NCI-H1092 treated with DMSO at 0.1 percent for 48 hours (cell line): ENCODE measurements at regions not wholly inside any gene's neighbourhood (a gene's known extent, or its start where the extent isn't known, plus 50 kb on each side); places are given as distances from the start of the nearest gene placed in this dataset.

ENCODE experiments used
- DNase-seq: peaks from one replicate; lab custom pipeline; 2025; lab: John Stamatoyannopoulos, UW

DNA sequence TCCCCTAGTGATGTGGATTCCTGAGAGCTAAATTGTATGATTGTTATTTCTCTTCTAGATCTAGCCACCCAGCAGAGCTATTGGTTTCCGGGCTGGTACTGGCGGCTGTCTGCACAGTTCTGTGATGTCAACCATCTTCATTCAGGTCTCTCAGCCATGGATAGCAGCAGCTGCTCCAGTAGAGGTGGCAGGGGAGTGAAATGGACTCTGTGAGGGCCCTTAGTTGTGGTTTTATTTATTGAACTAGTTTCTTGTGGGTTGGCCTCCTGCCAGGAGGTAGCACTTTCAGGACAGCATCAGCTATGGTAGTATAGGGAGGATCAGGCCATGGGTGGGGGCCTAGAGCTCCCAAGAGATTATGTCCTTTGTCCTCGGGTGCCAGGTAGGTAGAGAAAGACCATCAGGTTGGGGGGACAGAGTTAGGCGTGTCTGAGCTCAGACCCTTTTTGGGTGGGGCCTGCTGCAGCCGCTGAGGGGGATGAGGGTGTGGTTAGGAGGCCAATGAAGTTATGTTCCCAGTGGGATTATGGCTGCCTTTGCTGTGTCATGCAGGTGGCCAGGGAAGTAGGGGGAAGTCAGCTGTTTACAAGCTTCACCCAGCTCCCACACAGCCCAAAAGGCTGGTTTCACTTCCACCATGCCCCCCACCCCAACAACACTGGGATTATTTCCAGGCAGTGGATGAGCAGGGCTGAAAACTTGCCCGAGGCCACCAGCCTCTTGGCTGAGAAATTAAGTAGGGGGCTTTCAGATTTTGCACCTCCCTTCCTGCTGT lies 55.1 kb upstream of the RGS4 start:
- no peak for DNase-seq

DNA sequence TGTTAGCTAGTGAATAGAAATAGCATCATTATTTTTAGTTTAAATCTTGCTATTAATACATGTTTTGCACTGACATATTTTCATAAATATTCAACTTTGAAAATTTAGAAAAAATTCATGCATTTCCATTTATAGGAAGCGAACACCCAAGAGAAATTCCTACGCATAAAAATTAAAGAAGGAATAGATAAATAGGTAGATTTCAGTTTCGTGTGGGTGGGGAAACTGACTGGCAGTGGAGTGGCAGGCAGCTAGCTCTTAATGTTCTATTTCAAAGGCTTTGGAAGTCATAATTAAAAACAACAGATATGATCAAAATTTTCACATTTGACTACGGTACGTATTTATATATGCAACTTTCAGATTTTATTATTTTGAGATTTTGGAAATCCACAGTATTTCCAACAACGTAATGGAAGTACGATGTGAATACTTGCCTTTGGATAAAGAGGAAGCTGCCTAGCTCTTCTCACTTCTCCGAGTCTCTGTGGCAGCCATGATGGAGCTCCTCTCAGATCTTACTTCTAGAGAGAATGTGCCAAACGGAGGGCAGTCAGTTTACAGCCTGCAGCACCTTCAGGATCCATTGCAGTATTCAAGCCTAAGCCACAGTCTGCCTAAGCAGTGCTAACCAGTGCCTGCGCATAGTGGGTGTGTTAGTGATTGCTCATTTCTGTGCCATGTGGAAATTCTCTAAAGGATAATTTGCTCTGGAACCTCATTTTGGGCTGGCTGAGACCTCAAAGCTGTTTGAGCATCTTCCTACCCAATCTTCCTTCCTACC lies 62.9 kb upstream of the RGS4 start:
- DNase-seq = no peak

DNA sequence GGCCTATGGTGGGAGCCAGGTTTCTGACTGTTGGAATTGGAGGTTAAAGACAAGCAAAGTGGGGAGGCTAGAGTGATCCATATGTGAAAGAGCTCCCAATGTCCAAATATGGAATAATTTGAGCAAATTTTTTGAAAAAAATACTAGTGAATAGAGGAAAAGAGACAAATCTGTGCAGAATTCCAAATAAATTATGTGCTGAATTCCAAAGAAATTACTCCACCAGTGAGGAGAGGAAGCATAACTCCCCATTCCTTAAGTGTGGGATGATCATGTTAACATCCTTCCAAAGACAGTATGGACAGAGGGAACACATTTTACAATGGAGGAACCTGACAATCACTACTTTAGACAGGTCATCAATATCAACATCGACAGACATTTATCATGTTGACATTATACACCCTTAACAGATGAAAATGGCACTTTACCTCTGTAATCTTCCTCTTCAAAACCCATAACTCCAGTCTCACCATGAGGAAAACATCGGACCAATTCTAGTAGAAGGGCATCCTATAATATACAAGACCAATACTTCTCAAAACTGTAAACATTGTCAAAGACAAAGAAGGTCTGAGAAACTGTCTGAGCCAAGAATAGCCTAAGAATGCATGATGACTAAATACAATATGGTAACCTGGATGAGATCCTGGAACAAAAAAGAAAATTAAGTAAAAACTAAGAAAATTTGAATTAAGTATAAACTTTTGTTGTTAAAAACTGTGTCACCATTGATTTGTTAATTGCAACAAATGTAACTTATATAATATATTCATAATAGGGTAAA lies 71.5 kb upstream of the RGS4 start:
- DNase-seq = no peak

DNA sequence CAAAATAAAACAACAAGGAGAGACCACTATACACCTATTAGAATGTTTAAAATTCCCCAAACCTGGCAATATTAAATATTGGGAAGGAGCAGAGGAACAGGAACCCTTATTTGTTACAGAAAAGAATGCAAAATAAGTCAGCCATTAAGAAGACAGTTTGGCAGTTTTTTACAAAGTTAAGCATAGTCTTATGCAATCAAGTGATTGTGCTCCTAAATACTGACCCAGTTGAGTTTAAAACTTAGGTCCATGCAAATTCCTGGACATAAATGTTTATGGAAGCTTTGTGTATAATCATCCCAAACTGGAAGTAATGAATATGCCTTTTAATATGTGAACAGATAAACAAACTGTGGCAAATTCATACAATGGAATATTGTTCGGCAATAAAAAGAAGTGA lies 72.9 kb upstream of the RGS4 start:
- no peak for DNase-seq

DNA sequence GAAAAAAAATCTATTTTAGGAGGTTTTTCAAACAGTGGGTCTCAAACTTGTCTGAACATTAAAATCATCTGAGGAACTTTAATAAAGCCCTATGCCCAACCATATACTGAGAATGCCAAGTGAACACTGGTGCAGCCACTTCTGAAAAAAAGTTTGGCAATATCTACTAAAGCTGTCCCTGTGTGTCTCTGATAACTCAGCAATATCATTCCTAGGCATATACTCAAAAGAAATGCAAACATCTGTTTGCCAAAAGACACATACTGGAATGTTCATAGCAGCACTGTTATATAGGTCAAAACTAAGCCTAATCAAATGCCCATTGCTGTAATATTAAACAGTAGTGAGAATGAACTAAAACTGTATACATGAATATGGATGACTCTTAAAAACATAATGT lies 74.2 kb upstream of the RGS4 start:
- DNase-seq = no peak

DNA sequence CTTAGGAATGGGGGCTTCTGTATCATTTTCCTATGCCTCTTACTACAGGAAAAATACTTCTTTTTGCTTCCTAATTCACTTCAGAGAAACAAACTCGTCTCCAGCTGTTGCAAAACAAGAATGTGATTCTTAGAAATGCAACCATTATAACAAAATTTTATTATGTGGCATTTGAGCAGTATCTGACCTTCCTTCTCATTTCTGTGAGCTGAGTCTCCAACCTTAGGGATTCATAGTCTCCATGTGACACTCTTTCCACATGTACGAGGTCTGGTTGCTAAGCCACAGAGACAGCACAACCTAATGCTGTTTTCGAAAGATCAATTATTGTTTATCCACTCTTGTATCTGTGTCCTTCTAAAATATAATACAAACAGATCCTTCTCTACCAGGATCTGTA lies 75.3 kb upstream of the RGS4 start:
- DNase-seq = no peak

DNA sequence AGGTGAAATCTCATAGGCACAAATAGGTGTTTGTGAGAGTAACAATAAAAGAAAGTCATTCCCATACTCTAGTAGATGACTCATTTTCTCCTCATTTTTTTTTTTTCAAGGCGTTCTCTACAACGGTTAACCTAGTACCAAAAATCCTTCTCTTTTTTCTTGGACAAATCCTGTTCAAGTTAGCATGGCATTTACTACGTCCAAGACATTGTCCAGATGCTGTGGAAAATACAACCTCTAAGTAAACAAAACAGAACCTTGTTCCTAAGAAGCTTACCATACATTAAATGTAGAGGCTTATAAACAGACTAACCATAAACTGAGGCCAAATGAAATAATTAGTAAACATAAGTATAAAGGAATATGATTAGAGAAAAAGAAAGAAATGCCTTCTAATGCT lies 76.2 kb upstream of the RGS4 start:
- no peak for DNase-seq

DNA sequence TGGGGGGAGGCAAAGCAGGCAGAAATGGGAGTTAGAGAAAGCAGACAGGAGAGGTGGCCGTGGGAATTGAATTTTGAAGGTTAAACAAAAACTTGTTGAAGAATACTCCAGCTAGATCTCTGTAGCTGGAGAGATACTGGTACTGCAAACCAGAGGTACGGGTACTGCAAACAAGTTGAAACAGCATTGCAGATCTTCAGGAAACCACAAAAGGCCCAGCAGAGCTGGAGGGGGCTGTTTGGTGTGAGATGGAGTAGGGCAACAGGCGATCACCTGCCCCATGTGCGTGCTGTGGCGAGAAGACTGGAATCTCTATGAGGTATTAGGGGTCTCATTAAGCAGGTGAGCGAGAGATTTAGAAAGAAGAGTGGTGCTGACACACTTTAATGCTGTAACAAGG lies 77.7 kb upstream of the RGS4 start:
- DNase-seq = no peak

DNA sequence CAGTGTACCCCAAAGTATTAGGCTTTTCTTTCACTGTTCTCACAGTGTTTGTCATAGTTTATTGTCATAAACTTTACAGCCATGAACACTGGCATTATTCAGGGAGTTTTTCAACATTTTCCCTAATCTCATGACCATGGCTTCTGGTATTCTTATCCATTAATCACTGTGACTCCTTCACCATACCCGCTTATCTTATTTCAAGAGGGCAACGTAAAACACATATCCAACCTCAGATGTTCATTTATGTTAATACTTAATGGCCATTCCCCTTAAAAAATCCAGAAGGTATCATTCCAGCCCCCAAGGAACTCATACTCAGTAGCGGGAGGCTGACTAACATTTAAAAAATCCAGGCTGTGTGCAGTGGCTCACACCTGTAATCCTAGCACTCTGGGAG lies 78.5 kb upstream of the RGS4 start:
- no peak for DNase-seq

DNA sequence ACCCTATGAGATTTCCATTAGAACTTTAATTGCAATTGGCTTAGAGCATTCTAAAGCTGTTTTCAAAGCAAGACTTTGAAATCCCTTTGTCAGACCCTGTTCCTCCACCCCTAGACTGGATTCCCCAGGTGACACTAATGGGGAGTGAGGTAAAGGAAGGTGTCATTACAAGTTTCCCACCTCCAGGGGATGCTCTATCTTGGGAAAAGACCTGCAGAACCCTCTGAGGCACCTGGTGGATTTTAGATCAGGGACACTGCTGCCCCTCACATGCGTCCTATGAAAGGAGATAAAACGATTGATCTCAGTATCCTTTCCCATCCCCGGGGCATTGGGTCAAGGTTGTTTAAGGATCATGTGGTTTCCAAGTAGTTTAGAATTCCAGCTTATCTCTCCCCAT lies 80.3 kb upstream of the RGS4 start:
- DNase-seq = peak; percentile 7

DNA sequence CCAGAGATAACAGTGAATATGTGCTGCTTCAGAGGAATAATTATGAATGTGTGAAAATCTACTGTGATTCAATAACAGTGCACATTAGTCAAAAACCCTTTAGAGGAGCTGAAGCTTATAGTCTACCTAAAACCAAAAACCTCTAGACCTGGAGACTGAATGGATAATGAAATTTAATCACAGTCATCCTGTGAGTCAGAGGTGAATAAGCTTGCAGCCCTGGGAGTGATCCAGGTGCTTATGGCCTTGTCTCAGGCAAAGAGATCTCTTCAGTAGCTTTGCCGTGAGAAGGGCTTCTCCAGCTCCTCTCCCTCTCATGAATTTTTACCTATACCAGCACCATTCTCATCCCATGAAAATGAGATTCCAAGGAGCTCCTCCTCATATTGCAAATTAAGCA lies 81.3 kb upstream of the RGS4 start:
- peak; percentile 53 for DNase-seq

DNA sequence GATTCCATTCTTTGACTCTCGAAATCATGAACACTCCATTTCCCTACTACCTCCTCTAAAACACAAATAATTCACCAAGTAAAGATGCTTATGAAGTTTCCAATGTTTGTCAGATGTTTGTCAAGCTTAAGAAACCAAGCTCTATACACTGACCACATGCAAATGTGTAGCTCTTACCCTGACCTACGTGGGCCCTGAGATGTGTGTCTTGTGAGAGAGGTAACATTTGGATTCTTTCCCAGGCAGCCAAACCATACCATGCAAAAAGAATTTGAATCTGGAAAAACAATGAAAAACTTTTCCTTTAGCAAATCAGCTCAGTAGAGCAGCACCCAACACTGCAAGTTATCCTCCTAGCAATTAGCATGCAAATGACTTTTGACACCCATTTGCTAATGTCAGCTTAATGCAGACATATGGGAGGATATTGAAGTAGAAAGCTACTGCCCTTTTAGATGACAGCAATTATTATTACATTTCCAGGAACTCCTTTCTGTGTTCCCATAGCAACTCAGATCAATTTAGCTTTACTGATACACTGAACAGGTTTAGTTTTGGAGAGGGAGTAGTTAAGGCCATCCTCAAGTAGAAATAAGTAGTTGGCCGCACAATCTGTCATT lies 83.2 kb upstream of the RGS4 start:
- no peak for DNase-seq

DNA sequence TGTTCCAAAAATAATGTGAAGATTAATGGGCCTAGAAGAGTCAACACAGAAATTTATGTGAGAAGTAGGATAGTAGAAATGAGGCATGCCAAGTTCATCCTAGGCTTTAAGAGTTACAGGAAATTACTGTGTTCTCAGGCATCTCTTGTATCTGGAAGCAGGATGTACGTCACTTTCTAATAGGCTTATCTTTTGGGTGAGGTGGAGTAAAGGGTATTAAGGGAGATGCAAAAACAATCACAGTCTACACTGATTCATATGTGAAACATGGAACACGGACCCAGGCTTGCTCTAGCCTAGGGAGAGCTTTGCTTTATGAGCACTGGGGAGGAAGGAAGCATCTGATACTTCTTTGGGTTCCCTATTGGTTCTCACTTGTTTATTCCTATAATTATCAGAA lies 84.5 kb upstream of the RGS4 start:
- DNase-seq = no peak

DNA sequence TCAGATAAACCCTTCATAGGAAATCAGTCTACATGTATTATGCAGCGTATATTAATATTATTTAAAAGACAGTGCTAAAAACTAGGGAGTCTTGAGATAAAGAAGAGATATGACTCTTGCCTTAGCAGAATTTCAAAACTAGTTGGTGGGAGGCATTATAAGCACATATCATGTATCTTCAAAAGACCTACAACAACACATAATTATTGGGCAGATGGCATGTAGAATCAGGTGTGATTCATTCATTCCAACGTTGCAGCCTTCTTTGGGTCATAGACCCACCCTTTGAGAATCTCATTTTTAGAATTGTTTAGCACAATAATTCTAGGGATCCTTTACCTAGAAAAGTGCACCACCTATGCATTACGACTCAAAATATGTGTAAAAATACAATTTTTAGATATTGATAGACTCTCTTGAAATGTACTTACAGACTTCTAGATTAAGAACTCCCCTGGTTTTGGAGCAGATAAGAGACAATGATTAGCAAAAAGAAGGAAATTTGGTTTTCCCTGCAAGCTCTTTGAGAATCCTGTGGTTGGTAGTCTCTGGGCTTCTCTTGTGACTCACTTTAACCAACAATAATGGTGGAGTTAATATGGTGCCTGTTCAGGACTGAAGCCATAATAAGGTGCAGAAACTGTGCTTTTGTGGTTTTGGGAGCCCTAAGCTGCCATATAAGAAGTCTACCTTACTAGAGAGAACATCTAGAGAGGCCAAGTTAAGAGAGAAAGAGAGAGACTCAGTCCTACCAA lies 85.3 kb upstream of the RGS4 start:
- DNase-seq = no peak

DNA sequence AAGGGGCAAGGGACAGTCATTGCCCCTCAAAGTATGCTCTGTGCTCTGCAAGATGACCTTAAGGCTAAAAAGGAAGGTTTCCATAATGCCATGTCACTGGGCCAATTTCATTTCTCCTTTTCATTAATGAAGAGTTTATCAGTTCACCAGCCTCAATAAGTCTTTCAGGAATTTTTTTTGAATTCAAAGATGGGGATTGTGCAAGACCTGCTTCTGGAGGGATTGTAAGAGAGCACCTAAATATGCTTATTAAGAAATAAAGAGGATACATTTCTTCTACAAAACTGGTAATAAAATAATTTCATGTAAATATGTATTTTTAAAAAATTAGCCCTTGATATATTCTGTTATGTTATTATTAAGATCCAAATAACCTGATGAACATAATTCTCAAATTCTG lies 86.8 kb upstream of the RGS4 start:
- no peak for DNase-seq

DNA sequence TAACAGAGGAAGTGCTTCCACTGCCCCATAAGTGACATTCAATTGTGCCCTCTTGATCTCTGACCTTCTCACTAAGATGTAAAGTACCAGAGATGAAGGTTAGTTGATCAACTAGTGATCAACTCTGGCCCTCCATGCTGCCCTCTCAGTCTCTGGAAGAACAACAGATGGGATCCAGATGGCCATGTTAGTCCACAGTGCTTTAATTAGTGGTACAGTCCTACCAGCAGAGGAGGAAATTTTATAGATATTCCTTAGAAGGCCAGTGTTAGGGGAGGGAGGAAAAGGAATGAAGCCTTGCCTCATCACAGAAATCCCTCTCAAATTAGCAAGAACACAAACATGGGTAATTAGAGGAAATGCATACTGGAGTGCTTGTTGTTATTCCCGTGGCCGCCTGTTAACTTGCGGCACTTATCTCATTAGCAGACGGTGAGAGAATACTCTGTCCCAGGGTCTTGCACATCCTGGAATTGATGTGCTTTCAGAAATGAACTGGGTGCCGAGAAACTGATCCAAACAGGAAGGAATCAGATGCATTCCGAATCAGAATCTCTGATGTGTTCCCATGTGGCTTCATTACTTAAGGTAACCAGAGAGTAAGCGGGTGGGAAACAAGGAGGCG lies 91.1 kb upstream of the RGS4 start:
- no peak for DNase-seq

DNA sequence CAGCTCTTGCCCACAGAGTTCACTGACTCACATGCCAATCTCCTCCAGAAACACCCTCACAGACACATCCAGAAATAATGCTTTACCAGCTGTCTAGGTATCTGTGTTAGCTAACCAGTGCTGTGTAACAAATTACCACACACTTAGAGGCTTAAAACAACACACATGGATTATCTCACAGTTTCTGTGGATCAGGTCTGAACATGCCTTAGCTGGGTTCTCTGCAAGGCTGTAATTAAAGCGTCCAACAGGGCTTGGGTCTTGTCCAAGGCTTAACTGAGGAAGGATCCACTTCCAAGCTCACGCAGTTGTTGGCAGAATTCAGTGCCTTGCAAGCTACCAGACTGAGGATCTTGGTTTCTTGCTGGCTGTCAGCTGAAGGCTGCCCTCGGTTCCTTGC lies 92.5 kb upstream of the RGS4 start:
- DNase-seq = no peak

DNA sequence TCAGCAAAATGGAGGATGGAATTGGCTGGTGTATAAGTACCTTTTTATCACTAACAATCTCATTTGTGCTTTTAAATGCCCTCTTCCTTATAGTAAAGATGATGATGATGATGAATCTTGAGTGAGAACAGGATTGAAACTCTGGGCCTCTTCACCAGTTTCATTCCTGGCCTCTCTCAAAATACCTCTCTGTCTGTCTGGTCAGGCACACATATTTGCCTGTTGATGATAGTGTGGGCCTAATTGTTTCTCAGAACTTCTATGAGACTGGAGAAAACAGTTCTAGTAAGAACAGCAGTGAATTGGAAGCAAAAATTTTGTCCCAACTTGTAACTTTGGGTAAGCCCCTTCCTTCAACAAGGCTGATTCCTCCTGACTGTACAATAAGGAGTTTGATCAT lies 94.4 kb upstream of the RGS4 start:
- DNase-seq = no peak

DNA sequence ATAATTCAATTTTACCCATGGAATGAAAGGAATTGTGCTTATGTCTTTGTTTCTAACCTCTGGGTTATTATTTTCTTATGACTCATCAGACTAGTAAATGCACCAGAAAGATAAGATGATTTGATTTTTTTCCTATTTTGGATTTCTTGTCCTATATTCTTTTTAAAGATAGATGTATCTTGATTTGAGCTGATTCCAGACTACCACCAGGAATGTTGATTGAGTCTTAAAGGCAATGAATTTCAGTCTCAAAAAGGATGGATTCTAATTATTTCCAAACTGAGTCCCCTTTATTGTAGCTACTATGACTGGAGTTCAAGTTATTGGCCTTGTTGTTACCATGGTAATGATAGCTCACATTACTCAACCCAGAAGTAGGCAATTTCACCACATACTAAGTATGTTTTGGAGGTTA lies 95.8 kb upstream of the RGS4 start:
- no peak for DNase-seq

DNA sequence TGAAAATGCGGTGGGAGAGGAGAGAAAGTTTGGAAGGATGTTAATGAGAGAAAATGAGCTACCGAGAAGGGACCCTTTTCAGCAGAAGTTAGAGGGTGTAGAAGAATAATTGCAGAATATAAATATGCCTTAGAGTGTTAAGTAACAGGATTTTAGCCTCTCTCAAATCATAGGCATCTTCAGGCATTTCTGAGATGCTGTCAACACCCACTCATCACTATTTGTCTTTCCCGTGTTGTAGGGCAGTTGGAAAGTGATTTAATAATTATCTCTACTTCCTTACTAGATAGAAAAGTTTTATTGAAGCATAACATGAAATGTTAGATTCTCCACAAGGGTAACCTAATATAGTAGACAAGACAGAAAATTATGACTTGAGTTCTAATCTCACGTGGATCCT lies 96.4 kb upstream of the RGS4 start:
- DNase-seq = no peak

DNA sequence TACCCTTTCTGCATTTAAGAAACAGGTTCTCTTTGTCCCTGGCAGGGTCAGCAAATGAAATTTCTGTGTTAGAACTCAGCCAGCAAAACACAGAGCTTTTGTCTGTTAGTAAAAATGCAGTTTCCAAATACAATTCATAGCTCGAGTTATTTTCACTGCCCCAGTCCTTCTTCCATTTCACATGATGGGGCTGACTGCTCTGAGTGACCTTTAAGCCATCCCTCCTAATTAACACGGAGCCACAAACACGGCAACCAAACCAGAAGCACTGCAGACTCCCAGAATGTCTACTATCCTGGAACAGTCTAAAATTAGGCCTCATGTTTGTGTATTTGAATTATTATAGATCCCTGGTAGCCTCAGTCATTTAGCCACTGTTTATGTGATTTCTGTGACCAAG lies 99.1 kb upstream of the RGS4 start:
- no peak for DNase-seq
